Natural killer cell (primary cell): ENCODE measurements at regions not wholly inside any gene's neighbourhood (a gene's known extent, or its start where the extent isn't known, plus 50 kb on each side); places are given as distances from the start of the nearest gene placed in this dataset.

ENCODE experiments used
- ATAC-seq, 3 donors: fragments of 150-1000 bp in 2 of 3; fragments of 200-7000 bp in 1 of 3; cut with Tn5 transposase; 1 replicate in 1 of 3; 2 replicates in 2 of 3; pipeline ENCODE4 v1.10.0; 2021; ENCODE audit warnings: mild to moderate bottlenecking in 2 of 3, moderate library complexity in 2 of 3
- DNase-seq, 2 donors: peaks; one replicate each; pipeline versions ENCODE4 v3.0.0 to v3.0.0-alpha.2; 2013 to 2021; ENCODE audit warnings: mixed read lengths in 1 of 2
- H3K27ac ChIP-seq: one replicate; pipeline ENCODE4 v1.5.1; 2013; ENCODE audit warnings: mild to moderate bottlenecking, low read length
- H3K27me3 ChIP-seq: one replicate; pipeline ENCODE4 v1.6.1; 2013; ENCODE audit warnings: low read length; ENCODE audit not compliant: control insufficient read depth, insufficient read depth
- H3K36me3 ChIP-seq: one replicate; pipeline ENCODE4 v1.6.1; 2013; ENCODE audit warnings: low read length; ENCODE audit not compliant: control insufficient read depth, insufficient read depth
- H3K4me1 ChIP-seq: one replicate; pipeline ENCODE4 v1.6.1; 2013; ENCODE audit warnings: low read length; ENCODE audit not compliant: control insufficient read depth, insufficient read depth
- H3K4me3 ChIP-seq: one replicate; pipeline ENCODE4 v1.5.1; 2013; ENCODE audit warnings: low read length
- H3K9me3 ChIP-seq: one replicate; pipeline ENCODE4 v1.6.1; 2013; ENCODE audit warnings: low read length; ENCODE audit not compliant: control insufficient read depth, insufficient read depth
- H3K27ac Mint-ChIP-seq, 2 donors: one replicate each; pipeline ENCODE4 v1.8.0; 2022; ENCODE audit warnings: mild to moderate bottlenecking in 2 of 2, mixed read lengths in 2 of 2, moderate library complexity in 1 of 2
- H3K27me3 Mint-ChIP-seq, 2 donors: one replicate each; pipeline ENCODE4 v1.8.0; 2022; ENCODE audit warnings: low read depth in 2 of 2, mixed read lengths in 2 of 2
- H3K36me3 Mint-ChIP-seq: one replicate; pipeline ENCODE4 v1.8.0; 2022; ENCODE audit warnings: mixed read lengths
- H3K4me1 Mint-ChIP-seq, 2 donors: one replicate each; pipeline ENCODE4 v1.8.0; 2022; ENCODE audit warnings: mixed read lengths in 2 of 2
- H3K4me3 Mint-ChIP-seq: one replicate; pipeline ENCODE4 v1.8.0; 2022; ENCODE audit warnings: mild to moderate bottlenecking, moderate library complexity, mixed read lengths
- H3K9me3 Mint-ChIP-seq, 2 donors: one replicate each; pipeline ENCODE4 v1.8.0; 2022; ENCODE audit warnings: mixed read lengths in 2 of 2
- CTCF ChIP-seq: fragments of 200-600 bp; IDR thresholded peaks from one replicate; pipeline ENCODE4 v1.8.0; 2022; ENCODE audit warnings: antibody characterized with exemption
- WGBS: methylation state at CpG from one replicate; pipeline ENCODE4 v1.1.7; 2013; ENCODE audit warnings: missing lambda C conversion rate; ENCODE audit not compliant: insufficient coverage; 5-methylcytosine and 5-hydroxymethylcytosine counted together
- intact Hi-C: fragments of 100-400 bp; cut with micrococcal nuclease; formaldehyde crosslinking; loops from one replicate; pipeline ENCODE4 v1.14.2; 2022

- 83% methylated on average over 1 of the region's 2 CpGs for WGBS
Measured at GRCh38 chr16:22625967-22626366, 115.3 kb downstream of the NPIPB5 start.

GRCh38 chr16:22627043-22627442, 116.4 kb downstream of the NPIPB5 start:
- ATAC-seq (no peak), DNase-seq (no peak)
- TF ChIP-seq CTCF, result no peak
- Mint-ChIP-seq H3K4me3 (no peak overlapping the region), H3K36me3 (no peaks in the 10 kb centered on the region), H3K4me1 (no peaks in the 10 kb centered on the region), H3K27me3 (no peaks in the 10 kb centered on the region), H3K9me3 (no peaks in the 10 kb centered on the region), H3K27ac (no peak overlapping the region)
- H3K36me3 ChIP-seq, result no peaks in the 10 kb centered on the region
- no peak overlapping the region for H3K4me3 ChIP-seq
- H3K27me3 ChIP-seq, result no peaks in the 10 kb centered on the region
- H3K27ac ChIP-seq, result no peak overlapping the region
- 85% methylated on average over 5 of the region's 5 CpGs for WGBS
- H3K9me3 ChIP-seq, result no peaks in the 10 kb centered on the region
- intact Hi-C loops, result no loop called here
- H3K4me1 ChIP-seq, result no peaks in the 10 kb centered on the region

More at GRCh38 chr16:22625967-22626366, 115.3 kb downstream of the NPIPB5 start:
- Mint-ChIP-seq H3K36me3 (no peaks in the 10 kb centered on the region), H3K4me3 (no peak overlapping the region), H3K27me3 (no peaks in the 10 kb centered on the region), H3K9me3 (no peaks in the 10 kb centered on the region), H3K27ac (no peak overlapping the region), H3K4me1 (no peaks in the 10 kb centered on the region)
- H3K4me1 ChIP-seq, result no peaks in the 10 kb centered on the region
- H3K27ac ChIP-seq, result no peak overlapping the region
- no peak for TF ChIP-seq CTCF
- H3K36me3 ChIP-seq, result no peaks in the 10 kb centered on the region
- no peak for DNase-seq
- ATAC-seq, result no peak
- intact Hi-C loops, result no loop called here
- H3K9me3 ChIP-seq, result no peaks in the 10 kb centered on the region
- no peaks in the 10 kb centered on the region for H3K27me3 ChIP-seq
- H3K4me3 ChIP-seq, result no peak overlapping the region

GRCh38 chr16:22628994-22629393, 118.3 kb downstream of the NPIPB5 start:
- no peaks in the 10 kb centered on the region for H3K9me3 ChIP-seq
- H3K4me3 Mint-ChIP-seq, result no peak overlapping the region
- peaks cover 5 to 6% of the 10 kb centered on the region in 2 donors for H3K27me3 Mint-ChIP-seq
- no peaks in the 10 kb centered on the region for H3K4me1 ChIP-seq
- no peaks in the 10 kb centered on the region for H3K36me3 Mint-ChIP-seq
- intact Hi-C loops, result no loop called here
- no peak overlapping the region for H3K27ac Mint-ChIP-seq
- H3K27me3 ChIP-seq, result no peaks in the 10 kb centered on the region
- WGBS, result no CpG with 5 or more reads among the region's 2 CpGs
- no peak for ATAC-seq
- H3K9me3 Mint-ChIP-seq, result no peaks in the 10 kb centered on the region
- no peak for TF ChIP-seq CTCF
- H3K4me3 ChIP-seq, result no peak overlapping the region
- no peaks in the 10 kb centered on the region for H3K36me3 ChIP-seq
- no peaks in the 10 kb centered on the region for H3K4me1 Mint-ChIP-seq
- no peak overlapping the region for H3K27ac ChIP-seq
- no peak for DNase-seq

- H3K4me3 ChIP-seq, result no peak overlapping the region
- H3K9me3 ChIP-seq, result no peaks in the 10 kb centered on the region
- no peaks in the 10 kb centered on the region for H3K4me1 ChIP-seq
- H3K27ac ChIP-seq, result no peak overlapping the region
- Mint-ChIP-seq H3K27me3 (peaks cover 6 to 8% of the 10 kb centered on the region in 2 donors), H3K9me3 (no peaks in the 10 kb centered on the region), H3K36me3 (no peaks in the 10 kb centered on the region), H3K4me3 (no peak overlapping the region), H3K4me1 (no peaks in the 10 kb centered on the region), H3K27ac (no peak overlapping the region)
- no peaks in the 10 kb centered on the region for H3K36me3 ChIP-seq
- no peaks in the 10 kb centered on the region for H3K27me3 ChIP-seq
- 94% methylated on average over 4 of the region's 4 CpGs for WGBS
- no peak for TF ChIP-seq CTCF
- intact Hi-C loops, result no loop called here
- no peak for ATAC-seq
- DNase-seq, result no peak
Measured at GRCh38 chr16:22630242-22630641, 119.6 kb downstream of the NPIPB5 start.
